Esophagus muscularis mucosa (tissue), 4 donors: ENCODE measurements at regions not wholly inside any gene's neighbourhood (a gene's known extent, or its start where the extent isn't known, plus 50 kb on each side); places are given as distances from the start of the nearest gene placed in this dataset.

Experiments used
- DNase-seq: peaks from one replicate; pipeline ENCODE4 v3.0.0-alpha.2; 2017; ENCODE audit errors: extremely low spot score
- H3K27ac ChIP-seq, 4 donors: fragments of 200-600 bp; sonication (generic); replicated peaks in 1 of 4; 1 replicate in 3 of 4; 2 replicates in 1 of 4; pipeline ENCODE4 v1.5.1; 2016 to 2019; ENCODE audit warnings: mild to moderate bottlenecking in 1 of 4
- H3K27me3 ChIP-seq, 4 donors: fragments of 200-600 bp; sonication (generic); one replicate each; pipeline versions ENCODE4 v1.5.1 to v1.6.0; 2016 to 2019
- H3K36me3 ChIP-seq, 4 donors: fragments of 200-600 bp; sonication (generic); one replicate each; pipeline ENCODE4 v1.5.1; 2016 to 2019
- H3K4me1 ChIP-seq, 4 donors: fragments of 200-600 bp; sonication (generic); one replicate each; pipeline ENCODE4 v1.5.1; 2016 to 2019
- H3K4me3 ChIP-seq, 4 donors: fragments of 200-600 bp; sonication (generic); 1 replicate in 2 of 4; 2 replicates in 2 of 4; pipeline ENCODE4 v1.5.1; 2016 to 2019; ENCODE audit warnings: mild to moderate bottlenecking in 4 of 4, moderate library complexity in 1 of 4
- H3K9me3 ChIP-seq, 4 donors: fragments of 200-600 bp; sonication (generic); 1 replicate in 3 of 4; 2 replicates in 1 of 4; pipeline ENCODE4 v1.5.1; 2016 to 2019
- EP300 ChIP-seq: sonication (generic); formaldehyde crosslinking; IDR thresholded peaks from one replicate; pipeline ENCODE4 v1.6.1; 2017; ENCODE audit warnings: antibody characterized with exemption
- POLR2A ChIP-seq: fragments of 450-650 bp; IDR thresholded peaks from one replicate; pipeline ENCODE4 v1.6.1; 2017; ENCODE audit warnings: antibody characterized with exemption, moderate library complexity, mild to moderate bottlenecking, low read depth
- POLR2AphosphoS5 ChIP-seq, 2 donors: sonication (generic); formaldehyde crosslinking; IDR thresholded peaks; one replicate each; pipeline ENCODE4 v1.6.1; 2017; ENCODE audit warnings: antibody characterized with exemption in 2 of 2
- WGBS: methylation state at CpG from one replicate; pipeline ENCODE4 v1.1.5; 2018; 5-methylcytosine and 5-hydroxymethylcytosine counted together
- intact Hi-C: fragments of 100-400 bp; cut with DNase I; formaldehyde crosslinking; loops from one replicate; pipeline ENCODE4 v1.15.1; 2023
- TF ChIP-seq, protein P1 (sequence below), 3 experiments: fragments of 200-600 bp in 2 of 3; fragments of 450-650 bp in 1 of 3; sonication (generic) in 2 of 3; IDR thresholded peaks; one replicate each; pipeline ENCODE4 v1.5.1; 2017 to 2019; ENCODE audit warnings: antibody characterized with exemption in 3 of 3, mild to moderate bottlenecking in 2 of 3, moderate library complexity in 1 of 3

DNA sequence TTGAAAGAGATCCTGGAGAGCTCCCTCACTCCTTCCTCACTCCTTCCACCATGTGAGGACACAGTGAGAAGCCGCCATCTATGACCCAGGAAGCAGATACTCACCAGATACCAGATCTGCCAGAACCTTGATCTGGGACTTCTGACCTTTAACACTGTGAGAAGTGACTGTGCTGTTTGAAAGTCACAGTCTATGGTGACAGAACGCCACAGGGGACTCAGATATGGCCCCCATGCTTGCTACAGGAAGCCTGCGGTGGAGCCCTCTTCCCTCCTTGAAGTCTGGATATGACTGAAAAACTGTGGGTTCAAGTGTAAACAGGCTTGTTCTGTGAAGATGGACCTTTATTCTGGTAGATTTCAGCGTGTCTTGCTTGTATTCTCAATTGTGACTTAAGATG lies 297.8 kb downstream of the KLF6 start:
- no peak for DNase-seq
- no peaks in the 10 kb centered on the region for H3K9me3 ChIP-seq
- 100% methylated on average over 2 of the region's 4 CpGs for WGBS
- no peak overlapping the region for H3K4me3 ChIP-seq
- no peaks in the 10 kb centered on the region for H3K27me3 ChIP-seq
- H3K36me3 ChIP-seq, result no peaks in the 10 kb centered on the region
- no peak overlapping the region for H3K27ac ChIP-seq
- TF ChIP-seq EP300 (no peak), POLR2AphosphoS5 (IDR thresholded peaks at IDR 0.05) (no peak)
- H3K4me1 ChIP-seq, result peaks cover 19 to 36% (median 33%) of the 10 kb centered on the region in 4 donors
- intact Hi-C loops, result loop anchor here (10.0 kb wide), 1 partner anchor 258 kb away; no protein-coding TSS in a partner anchor

DNA sequence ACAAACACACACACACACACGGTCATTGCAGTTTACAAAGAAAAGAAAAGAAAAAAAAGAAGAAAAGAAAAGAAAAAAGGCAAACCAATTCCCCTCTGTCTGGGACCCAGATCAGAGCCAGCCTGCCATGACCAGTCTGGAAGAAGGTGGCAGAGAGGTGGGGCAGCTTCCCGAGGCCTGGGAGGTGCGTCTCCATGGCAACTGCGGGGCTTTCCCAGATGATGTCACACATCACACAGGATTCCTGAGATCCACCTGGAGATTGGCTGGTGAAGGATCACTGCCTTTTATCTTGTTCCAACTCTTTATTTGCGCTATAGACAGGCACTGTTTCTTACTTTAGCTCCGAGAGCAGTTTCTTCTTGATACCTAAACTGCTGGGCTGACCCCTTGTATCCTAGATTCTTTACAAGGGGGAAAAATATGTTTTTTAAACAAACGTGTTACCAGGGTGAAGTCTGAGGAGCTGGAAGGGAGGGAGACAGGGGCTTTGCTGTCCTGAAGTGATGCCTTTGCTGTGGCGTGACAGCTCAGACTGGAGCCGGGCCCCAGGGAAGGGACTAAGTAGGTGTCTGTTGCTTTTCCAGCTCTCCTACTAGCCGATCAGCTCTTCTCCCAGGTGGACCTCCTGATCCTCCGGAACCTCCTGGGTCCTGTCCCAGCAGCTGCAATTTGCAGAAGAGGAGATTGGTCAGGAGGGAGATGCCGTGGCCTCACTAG lies 298.5 kb downstream of the KLF6 start:
- WGBS, result 69% methylated on average over 12 of the region's 12 CpGs
- Histone ChIP-seq H3K36me3 (no peaks in the 10 kb centered on the region), H3K27ac (no peak overlapping the region), H3K4me3 (no peak overlapping the region), H3K4me1 (peaks cover 24 to 42% (median 37%) of the 10 kb centered on the region in 4 donors), H3K9me3 (no peaks in the 10 kb centered on the region), H3K27me3 (no peaks in the 10 kb centered on the region)
- intact Hi-C loops, result loop anchor here (10.0 kb wide), 1 partner anchor 258 kb away; no protein-coding TSS in a partner anchor
- DNase-seq, result no peak
- TF ChIP-seq POLR2A (no peak), EP300 (no peak), POLR2AphosphoS5 (IDR thresholded peaks at IDR 0.05) (no peak)
- TF ChIP-seq, protein P1, sequence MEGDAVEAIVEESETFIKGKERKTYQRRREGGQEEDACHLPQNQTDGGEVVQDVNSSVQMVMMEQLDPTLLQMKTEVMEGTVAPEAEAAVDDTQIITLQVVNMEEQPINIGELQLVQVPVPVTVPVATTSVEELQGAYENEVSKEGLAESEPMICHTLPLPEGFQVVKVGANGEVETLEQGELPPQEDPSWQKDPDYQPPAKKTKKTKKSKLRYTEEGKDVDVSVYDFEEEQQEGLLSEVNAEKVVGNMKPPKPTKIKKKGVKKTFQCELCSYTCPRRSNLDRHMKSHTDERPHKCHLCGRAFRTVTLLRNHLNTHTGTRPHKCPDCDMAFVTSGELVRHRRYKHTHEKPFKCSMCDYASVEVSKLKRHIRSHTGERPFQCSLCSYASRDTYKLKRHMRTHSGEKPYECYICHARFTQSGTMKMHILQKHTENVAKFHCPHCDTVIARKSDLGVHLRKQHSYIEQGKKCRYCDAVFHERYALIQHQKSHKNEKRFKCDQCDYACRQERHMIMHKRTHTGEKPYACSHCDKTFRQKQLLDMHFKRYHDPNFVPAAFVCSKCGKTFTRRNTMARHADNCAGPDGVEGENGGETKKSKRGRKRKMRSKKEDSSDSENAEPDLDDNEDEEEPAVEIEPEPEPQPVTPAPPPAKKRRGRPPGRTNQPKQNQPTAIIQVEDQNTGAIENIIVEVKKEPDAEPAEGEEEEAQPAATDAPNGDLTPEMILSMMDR (IDR thresholded peaks at IDR 0.05), result no peak

DNA sequence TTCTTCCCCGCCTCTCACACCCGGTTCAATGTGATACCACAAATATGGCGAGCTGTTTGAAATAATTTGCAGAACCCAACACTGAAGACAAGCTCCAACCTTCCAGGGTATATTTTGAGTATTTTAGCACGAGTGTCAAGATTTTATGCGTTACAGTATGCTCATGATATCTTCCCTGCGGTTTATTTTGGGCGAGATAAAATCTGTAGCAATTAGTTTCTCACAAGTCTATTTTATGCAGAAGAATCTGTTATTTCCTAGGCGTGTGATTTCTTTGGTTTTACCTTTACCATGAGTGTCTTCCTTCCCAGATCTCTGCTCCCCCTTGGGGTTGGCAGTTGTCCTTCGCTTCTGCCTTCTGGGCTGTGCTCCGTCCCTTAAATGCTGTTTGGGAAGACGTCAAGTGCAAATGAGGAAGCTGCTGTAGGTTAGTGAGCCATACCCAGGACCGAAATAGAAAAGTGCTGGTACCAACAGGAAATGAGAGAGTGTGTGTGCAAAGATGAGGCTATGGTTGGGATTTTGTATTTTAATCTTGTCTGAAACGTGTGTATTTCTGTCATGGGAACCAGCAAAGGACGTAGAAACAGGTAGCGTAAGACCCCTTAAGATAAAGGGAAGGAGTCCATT lies 299.8 kb downstream of the KLF6 start:
- intact Hi-C loops, result loop anchor here (10.0 kb wide), 1 partner anchor 260 kb away; no protein-coding TSS in a partner anchor
- no peak overlapping the region for H3K4me3 ChIP-seq

DNA sequence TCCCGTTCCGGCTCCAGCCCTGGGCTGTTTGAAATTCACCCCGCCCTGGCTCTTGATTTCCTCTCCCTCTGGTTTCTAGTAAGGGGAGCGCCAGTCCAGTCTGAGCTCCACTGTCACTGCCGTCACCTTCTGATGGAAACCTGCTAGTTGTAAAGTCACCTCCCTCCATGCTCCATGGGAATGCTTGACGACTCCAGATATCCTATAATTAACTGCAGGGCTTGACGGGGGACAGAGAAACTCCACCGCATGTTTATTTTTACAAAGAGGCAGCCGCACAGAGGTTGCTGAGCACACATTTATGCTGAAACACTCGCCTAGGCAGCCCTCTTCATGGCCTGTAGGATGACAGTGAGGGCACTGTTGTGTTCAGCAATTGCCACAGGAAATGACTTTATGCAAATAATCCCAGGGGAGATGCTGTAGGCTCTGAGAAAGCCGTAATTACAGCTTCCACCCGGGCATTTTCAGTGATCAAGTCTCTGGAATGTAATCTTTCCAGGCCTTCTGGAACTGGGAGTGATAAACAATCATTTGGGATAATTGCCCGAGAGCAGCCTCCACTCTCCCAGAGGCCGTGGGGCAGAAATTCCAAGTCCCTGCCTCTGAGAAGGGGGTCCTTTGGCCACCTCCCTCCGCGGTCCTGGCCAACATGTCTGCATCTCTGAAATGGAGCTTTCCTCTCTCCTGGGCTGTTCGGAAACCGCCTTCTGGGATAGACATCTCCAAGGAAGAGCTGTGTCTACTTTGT lies 300.5 kb downstream of the KLF6 start:
- no peaks in the 10 kb centered on the region for H3K9me3 ChIP-seq
- peak in 1 of 2 donors; percentile 22 for TF ChIP-seq POLR2AphosphoS5 (IDR thresholded peaks at IDR 0.05)
- TF ChIP-seq, protein P1 (IDR thresholded peaks at IDR 0.05), result peak in 1 of 3 experiments; percentile 17
- TF ChIP-seq POLR2A, result no peak
- TF ChIP-seq EP300, result no peak
- peak overlapping the region; percentile 66 to 81 (median 76) for H3K27ac ChIP-seq
- H3K36me3 ChIP-seq, result no peaks in the 10 kb centered on the region
- 57% methylated on average over 18 of the region's 18 CpGs for WGBS
- peaks cover 24 to 42% (median 37%) of the 10 kb centered on the region in 4 donors for H3K4me1 ChIP-seq
- no peak overlapping the region for H3K4me3 ChIP-seq
- intact Hi-C loops, result loop anchor here (10.0 kb wide), 1 partner anchor 260 kb away; no protein-coding TSS in a partner anchor
- DNase-seq, result no peak
- H3K27me3 ChIP-seq, result no peaks in the 10 kb centered on the region

More for the DNA sequence above, 299.8 kb downstream of the KLF6 start:
- TF ChIP-seq POLR2AphosphoS5 (IDR thresholded peaks at IDR 0.05) (no peak), POLR2A (no peak), EP300 (no peak)
- TF ChIP-seq, protein P1 (IDR thresholded peaks at IDR 0.05), result no peak
- 82% methylated on average over 15 of the region's 15 CpGs for WGBS
- no peaks in the 10 kb centered on the region for H3K36me3 ChIP-seq
- H3K4me1 ChIP-seq, result peaks cover 24 to 42% (median 37%) of the 10 kb centered on the region in 4 donors
- DNase-seq, result no peak
- H3K27ac ChIP-seq, result peak overlapping the region; percentile 66 to 81 (median 76)
- H3K9me3 ChIP-seq, result no peaks in the 10 kb centered on the region
- H3K27me3 ChIP-seq, result no peaks in the 10 kb centered on the region
